Natural killer cell (primary cell): ENCODE measurements at regions not wholly inside any gene's neighbourhood (a gene's known extent, or its start where the extent isn't known, plus 50 kb on each side); places are given as distances from the start of the nearest gene placed in this dataset.

Source experiments
- ATAC-seq, 3 donors: fragments of 150-1000 bp in 2 of 3; fragments of 200-7000 bp in 1 of 3; cut with Tn5 transposase; 1 replicate in 1 of 3; 2 replicates in 2 of 3; pipeline ENCODE4 v1.10.0; 2021; ENCODE audit warnings: mild to moderate bottlenecking in 2 of 3, moderate library complexity in 2 of 3
- DNase-seq, 2 donors: peaks; one replicate each; pipeline versions ENCODE4 v3.0.0 to v3.0.0-alpha.2; 2013 to 2021; ENCODE audit warnings: mixed read lengths in 1 of 2
- H3K27ac ChIP-seq: one replicate; pipeline ENCODE4 v1.5.1; 2013; ENCODE audit warnings: mild to moderate bottlenecking, low read length
- H3K27me3 ChIP-seq: one replicate; pipeline ENCODE4 v1.6.1; 2013; ENCODE audit warnings: low read length; ENCODE audit not compliant: control insufficient read depth, insufficient read depth
- H3K36me3 ChIP-seq: one replicate; pipeline ENCODE4 v1.6.1; 2013; ENCODE audit warnings: low read length; ENCODE audit not compliant: control insufficient read depth, insufficient read depth
- H3K4me1 ChIP-seq: one replicate; pipeline ENCODE4 v1.6.1; 2013; ENCODE audit warnings: low read length; ENCODE audit not compliant: control insufficient read depth, insufficient read depth
- H3K4me3 ChIP-seq: one replicate; pipeline ENCODE4 v1.5.1; 2013; ENCODE audit warnings: low read length
- H3K9me3 ChIP-seq: one replicate; pipeline ENCODE4 v1.6.1; 2013; ENCODE audit warnings: low read length; ENCODE audit not compliant: control insufficient read depth, insufficient read depth
- H3K27ac Mint-ChIP-seq, 2 donors: one replicate each; pipeline ENCODE4 v1.8.0; 2022; ENCODE audit warnings: mild to moderate bottlenecking in 2 of 2, mixed read lengths in 2 of 2, moderate library complexity in 1 of 2
- H3K27me3 Mint-ChIP-seq, 2 donors: one replicate each; pipeline ENCODE4 v1.8.0; 2022; ENCODE audit warnings: low read depth in 2 of 2, mixed read lengths in 2 of 2
- H3K36me3 Mint-ChIP-seq: one replicate; pipeline ENCODE4 v1.8.0; 2022; ENCODE audit warnings: mixed read lengths
- H3K4me1 Mint-ChIP-seq, 2 donors: one replicate each; pipeline ENCODE4 v1.8.0; 2022; ENCODE audit warnings: mixed read lengths in 2 of 2
- H3K4me3 Mint-ChIP-seq: one replicate; pipeline ENCODE4 v1.8.0; 2022; ENCODE audit warnings: mild to moderate bottlenecking, moderate library complexity, mixed read lengths
- H3K9me3 Mint-ChIP-seq, 2 donors: one replicate each; pipeline ENCODE4 v1.8.0; 2022; ENCODE audit warnings: mixed read lengths in 2 of 2
- WGBS: methylation state at CpG from one replicate; pipeline ENCODE4 v1.1.7; 2013; ENCODE audit warnings: missing lambda C conversion rate; ENCODE audit not compliant: insufficient coverage; 5-methylcytosine and 5-hydroxymethylcytosine counted together
- intact Hi-C: fragments of 100-400 bp; cut with micrococcal nuclease; formaldehyde crosslinking; loops from one replicate; pipeline ENCODE4 v1.14.2; 2022
- TF ChIP-seq, protein P1 (sequence below): fragments of 200-600 bp; IDR thresholded peaks from one replicate; pipeline ENCODE4 v1.8.0; 2022; ENCODE audit warnings: antibody characterized with exemption

DNA sequence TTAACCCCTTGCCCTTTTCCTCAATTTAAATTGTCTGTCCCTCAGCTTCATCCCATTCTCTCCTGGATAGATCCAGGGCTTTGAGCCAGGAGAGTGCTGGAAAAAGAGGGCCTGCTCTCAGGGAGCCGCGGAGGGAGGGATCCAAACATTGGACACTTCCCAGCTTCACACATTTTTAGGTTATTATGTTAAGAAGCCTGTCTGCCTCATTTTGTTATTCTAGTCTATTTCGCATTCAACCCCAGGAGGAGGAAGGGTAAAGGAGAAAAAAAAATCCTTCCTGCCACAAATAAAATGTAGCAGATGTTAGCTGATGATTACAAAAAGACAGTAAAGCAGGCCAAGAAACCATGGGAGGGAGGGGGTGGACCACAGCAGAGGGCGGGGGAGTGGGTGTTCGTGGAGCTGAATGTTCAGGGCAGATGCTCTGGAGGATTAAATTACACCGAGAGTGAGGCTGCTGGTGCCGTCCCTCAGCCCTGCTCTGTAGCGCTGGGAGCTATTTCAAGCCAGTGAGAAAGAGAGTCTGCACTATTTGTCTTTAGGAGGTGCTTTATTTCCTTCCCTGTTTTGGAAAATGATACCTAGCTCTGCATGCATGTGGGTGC is 60.6 kb upstream of the ZFR start:
- Histone ChIP-seq H3K4me1 (peaks cover 3% of the 10 kb centered on the region), H3K36me3 (no peaks in the 10 kb centered on the region), H3K9me3 (no peaks in the 10 kb centered on the region), H3K4me3 (no peak overlapping the region), H3K27me3 (no peaks in the 10 kb centered on the region), H3K27ac (no peak overlapping the region)
- Mint-ChIP-seq H3K4me1 (no peaks in the 10 kb centered on the region), H3K9me3 (no peaks in the 10 kb centered on the region), H3K27me3 (peaks cover 24 to 30% of the 10 kb centered on the region in 2 donors), H3K36me3 (no peaks in the 10 kb centered on the region), H3K27ac (no peak overlapping the region), H3K4me3 (no peak overlapping the region)
- TF ChIP-seq, protein P1, sequence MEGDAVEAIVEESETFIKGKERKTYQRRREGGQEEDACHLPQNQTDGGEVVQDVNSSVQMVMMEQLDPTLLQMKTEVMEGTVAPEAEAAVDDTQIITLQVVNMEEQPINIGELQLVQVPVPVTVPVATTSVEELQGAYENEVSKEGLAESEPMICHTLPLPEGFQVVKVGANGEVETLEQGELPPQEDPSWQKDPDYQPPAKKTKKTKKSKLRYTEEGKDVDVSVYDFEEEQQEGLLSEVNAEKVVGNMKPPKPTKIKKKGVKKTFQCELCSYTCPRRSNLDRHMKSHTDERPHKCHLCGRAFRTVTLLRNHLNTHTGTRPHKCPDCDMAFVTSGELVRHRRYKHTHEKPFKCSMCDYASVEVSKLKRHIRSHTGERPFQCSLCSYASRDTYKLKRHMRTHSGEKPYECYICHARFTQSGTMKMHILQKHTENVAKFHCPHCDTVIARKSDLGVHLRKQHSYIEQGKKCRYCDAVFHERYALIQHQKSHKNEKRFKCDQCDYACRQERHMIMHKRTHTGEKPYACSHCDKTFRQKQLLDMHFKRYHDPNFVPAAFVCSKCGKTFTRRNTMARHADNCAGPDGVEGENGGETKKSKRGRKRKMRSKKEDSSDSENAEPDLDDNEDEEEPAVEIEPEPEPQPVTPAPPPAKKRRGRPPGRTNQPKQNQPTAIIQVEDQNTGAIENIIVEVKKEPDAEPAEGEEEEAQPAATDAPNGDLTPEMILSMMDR = no peak
- intact Hi-C loops = no loop called here
- ATAC-seq (no peak), DNase-seq (peak in 1 of 2 donors; percentile 31)
- WGBS = 11% methylated on average over 7 of the region's 8 CpGs

DNA sequence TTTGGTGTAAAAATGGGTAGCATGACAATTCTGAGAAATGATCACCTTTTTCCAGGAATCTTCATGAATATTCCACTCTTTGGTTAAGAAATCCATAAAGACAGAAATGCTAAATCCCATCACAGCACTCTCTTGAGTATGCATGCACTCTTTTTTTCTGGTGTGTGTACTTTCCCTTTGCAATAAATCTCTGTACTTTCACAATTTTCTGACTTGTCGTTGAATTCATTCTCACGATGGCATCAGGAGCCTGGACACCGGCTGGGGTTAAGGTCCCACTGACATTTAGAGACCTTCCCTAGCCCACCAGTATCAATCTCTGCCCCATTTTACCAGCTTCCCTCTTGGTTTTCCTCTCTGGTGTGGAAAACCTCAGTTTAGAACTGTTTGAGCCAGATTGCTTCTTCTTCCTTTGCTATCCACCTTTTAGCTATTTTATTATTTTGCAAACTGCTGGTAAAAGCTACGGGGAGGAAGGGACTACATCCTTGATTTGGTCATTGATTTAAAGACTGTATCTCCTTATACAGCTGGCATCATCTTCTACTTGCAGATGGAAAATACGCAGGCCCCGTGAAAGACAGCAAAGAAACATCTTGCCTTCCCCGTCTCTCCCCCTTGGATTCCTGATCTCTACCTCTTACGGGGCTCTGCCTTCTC is 59.9 kb upstream of the ZFR start:
- Mint-ChIP-seq H3K9me3 (no peaks in the 10 kb centered on the region), H3K4me3 (no peak overlapping the region), H3K4me1 (no peaks in the 10 kb centered on the region), H3K36me3 (no peaks in the 10 kb centered on the region), H3K27ac (no peak overlapping the region), H3K27me3 (peaks cover 28 to 30% of the 10 kb centered on the region in 2 donors)
- ATAC-seq (no peak), DNase-seq (no peak)
- H3K36me3 ChIP-seq = no peaks in the 10 kb centered on the region
- H3K27ac ChIP-seq = no peak overlapping the region
- intact Hi-C loops = no loop called here
- H3K4me3 ChIP-seq = no peak overlapping the region
- TF ChIP-seq, protein P1 = no peak
- no peaks in the 10 kb centered on the region for H3K27me3 ChIP-seq
- WGBS = 24% methylated on average over 8 of the region's 8 CpGs
- no peaks in the 10 kb centered on the region for H3K9me3 ChIP-seq
- H3K4me1 ChIP-seq = peaks cover 3% of the 10 kb centered on the region

DNA sequence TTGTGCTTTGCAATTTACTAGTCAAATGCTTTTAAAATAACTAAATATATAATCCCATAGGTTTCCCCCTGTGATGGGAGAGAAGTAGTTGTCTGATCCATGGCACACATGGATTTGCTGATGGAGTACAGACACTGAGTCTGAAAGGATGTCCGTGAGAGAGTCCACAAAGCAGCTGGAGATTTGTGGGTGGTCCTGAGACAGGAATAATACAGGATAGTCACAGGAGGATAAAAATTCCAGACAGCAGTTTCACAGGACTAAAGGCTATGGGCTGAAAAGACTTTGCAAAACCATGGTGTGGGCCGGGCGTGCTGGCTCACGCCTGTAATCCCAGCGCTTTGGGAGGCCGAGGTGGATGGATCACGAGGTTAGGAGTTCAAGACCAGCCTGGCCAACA is 58.7 kb upstream of the ZFR start:
- no peaks in the 10 kb centered on the region for H3K36me3 Mint-ChIP-seq
- Histone ChIP-seq H3K9me3 (no peaks in the 10 kb centered on the region), H3K36me3 (no peaks in the 10 kb centered on the region), H3K27ac (no peak overlapping the region), H3K4me3 (no peak overlapping the region), H3K27me3 (no peaks in the 10 kb centered on the region), H3K4me1 (peaks cover 3% of the 10 kb centered on the region)
- WGBS = 97% methylated on average over 7 of the region's 7 CpGs
- no peaks in the 10 kb centered on the region for H3K4me1 Mint-ChIP-seq
- H3K27ac Mint-ChIP-seq = no peak overlapping the region
- TF ChIP-seq, protein P1 = no peak
- H3K9me3 Mint-ChIP-seq = no peaks in the 10 kb centered on the region
- ATAC-seq (no peak), DNase-seq (no peak)
- intact Hi-C loops = no loop called here
- H3K27me3 Mint-ChIP-seq = peaks cover 30 to 33% of the 10 kb centered on the region in 2 donors
- no peak overlapping the region for H3K4me3 Mint-ChIP-seq
